ENCODE measurements at regions not wholly inside any gene's neighbourhood (a gene's known extent, or its start where the extent isn't known, plus 50 kb on each side); places are given as distances from the start of the nearest gene placed in this dataset.

DNA sequence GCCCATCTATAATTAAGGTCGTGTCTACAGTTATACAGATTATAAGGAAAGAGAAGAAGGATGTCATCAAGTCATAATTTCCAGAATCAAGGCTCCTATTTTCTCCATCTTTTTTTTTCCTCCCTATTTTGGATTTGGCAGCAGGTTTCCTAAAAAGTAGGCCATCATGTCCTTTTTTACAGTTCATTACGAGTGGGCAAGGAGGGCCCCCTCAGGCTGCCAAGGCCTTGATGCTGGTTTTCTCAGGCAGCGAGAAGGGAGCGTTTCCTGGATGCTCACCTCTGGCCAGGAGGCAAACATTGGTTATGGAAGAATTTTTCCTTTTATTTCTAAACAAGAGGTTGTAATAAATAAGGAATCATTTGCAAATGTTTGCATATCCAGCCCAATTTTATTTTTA is 414.6 kb downstream of the DHX35 start:
- Histone ChIP-seq H2AFZ (ENCODE audit: low read depth, low read length, severe bottlenecking) (no peak overlapping the region), H3K9me3 (ENCODE audit: insufficient read depth, low read length) (no peaks in the 10 kb centered on the region), H3K4me3 (ENCODE audit: insufficient read depth, low read length, poor library complexity, severe bottlenecking) (no peak overlapping the region), H3K9me2 (replicated peaks; ENCODE audit: insufficient read depth, low read length) (no peaks in the 10 kb centered on the region), H3K27ac (ENCODE audit: low read depth, low read length) (no peak overlapping the region), H3K36me3 (ENCODE audit: low read length) (no peaks in the 10 kb centered on the region), H3K9ac (ENCODE audit: low read length) (no peak overlapping the region), H3F3A (ENCODE audit: insufficient read depth) (no peaks in the 10 kb centered on the region), H3K4me2 (ENCODE audit: low read depth, low read length, poor library complexity, severe bottlenecking) (no peak overlapping the region), H4K20me1 (ENCODE audit: low read depth, low read length) (no peaks in the 10 kb centered on the region), H3K79me2 (ENCODE audit: insufficient read depth, low read length) (no peaks in the 10 kb centered on the region), H3K27me3 (ENCODE audit: low read length) (no peaks in the 10 kb centered on the region)
- TF ChIP-seq EZH2phosphoT487 (conservative IDR thresholded peaks at IDR 0.05; ENCODE audit: low read length) = no peak
- TF ChIP-seq, protein P1, sequence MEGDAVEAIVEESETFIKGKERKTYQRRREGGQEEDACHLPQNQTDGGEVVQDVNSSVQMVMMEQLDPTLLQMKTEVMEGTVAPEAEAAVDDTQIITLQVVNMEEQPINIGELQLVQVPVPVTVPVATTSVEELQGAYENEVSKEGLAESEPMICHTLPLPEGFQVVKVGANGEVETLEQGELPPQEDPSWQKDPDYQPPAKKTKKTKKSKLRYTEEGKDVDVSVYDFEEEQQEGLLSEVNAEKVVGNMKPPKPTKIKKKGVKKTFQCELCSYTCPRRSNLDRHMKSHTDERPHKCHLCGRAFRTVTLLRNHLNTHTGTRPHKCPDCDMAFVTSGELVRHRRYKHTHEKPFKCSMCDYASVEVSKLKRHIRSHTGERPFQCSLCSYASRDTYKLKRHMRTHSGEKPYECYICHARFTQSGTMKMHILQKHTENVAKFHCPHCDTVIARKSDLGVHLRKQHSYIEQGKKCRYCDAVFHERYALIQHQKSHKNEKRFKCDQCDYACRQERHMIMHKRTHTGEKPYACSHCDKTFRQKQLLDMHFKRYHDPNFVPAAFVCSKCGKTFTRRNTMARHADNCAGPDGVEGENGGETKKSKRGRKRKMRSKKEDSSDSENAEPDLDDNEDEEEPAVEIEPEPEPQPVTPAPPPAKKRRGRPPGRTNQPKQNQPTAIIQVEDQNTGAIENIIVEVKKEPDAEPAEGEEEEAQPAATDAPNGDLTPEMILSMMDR (IDR thresholded peaks at IDR 0.05; ENCODE audit: insufficient read depth, low read length, poor library complexity, severe bottlenecking) = no peak

DNA sequence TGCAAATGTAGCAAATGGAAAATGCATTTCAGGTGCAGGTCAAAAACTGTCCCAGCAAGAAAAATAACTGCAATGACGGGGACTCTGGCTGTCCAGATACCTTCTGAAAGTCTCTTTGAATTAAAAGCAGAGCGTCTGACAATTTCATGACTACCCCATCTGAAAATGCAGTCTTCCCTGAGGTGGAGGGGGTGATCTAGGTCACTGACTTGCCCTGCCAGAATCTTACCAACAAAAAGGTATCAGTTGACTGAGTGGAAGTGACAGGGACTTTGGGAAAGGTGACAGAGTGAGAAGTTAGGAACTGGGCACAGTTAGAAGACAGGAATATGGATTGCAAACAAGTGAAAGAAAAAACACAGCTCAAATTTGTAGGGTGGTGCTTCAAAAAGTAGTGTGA is 402.2 kb downstream of the DHX35 start:
- Histone ChIP-seq H3K4me2 (ENCODE audit: low read depth, low read length, poor library complexity, severe bottlenecking) (no peak overlapping the region), H3K79me2 (ENCODE audit: insufficient read depth, low read length) (no peaks in the 10 kb centered on the region), H3F3A (ENCODE audit: insufficient read depth) (no peaks in the 10 kb centered on the region), H3K36me3 (ENCODE audit: low read length) (no peaks in the 10 kb centered on the region), H3K9ac (ENCODE audit: low read length) (no peak overlapping the region), H2AFZ (ENCODE audit: low read depth, low read length, severe bottlenecking) (no peak overlapping the region), H3K9me2 (replicated peaks; ENCODE audit: insufficient read depth, low read length) (no peaks in the 10 kb centered on the region), H3K4me3 (ENCODE audit: insufficient read depth, low read length, poor library complexity, severe bottlenecking) (no peak overlapping the region), H3K27ac (ENCODE audit: low read depth, low read length) (no peak overlapping the region), H3K9me3 (ENCODE audit: insufficient read depth, low read length) (no peaks in the 10 kb centered on the region), H4K20me1 (ENCODE audit: low read depth, low read length) (no peaks in the 10 kb centered on the region), H3K27me3 (ENCODE audit: low read length) (no peaks in the 10 kb centered on the region)
- TF ChIP-seq, protein P1 (IDR thresholded peaks at IDR 0.05; ENCODE audit: insufficient read depth, low read length, poor library complexity, severe bottlenecking) = no peak

DNA sequence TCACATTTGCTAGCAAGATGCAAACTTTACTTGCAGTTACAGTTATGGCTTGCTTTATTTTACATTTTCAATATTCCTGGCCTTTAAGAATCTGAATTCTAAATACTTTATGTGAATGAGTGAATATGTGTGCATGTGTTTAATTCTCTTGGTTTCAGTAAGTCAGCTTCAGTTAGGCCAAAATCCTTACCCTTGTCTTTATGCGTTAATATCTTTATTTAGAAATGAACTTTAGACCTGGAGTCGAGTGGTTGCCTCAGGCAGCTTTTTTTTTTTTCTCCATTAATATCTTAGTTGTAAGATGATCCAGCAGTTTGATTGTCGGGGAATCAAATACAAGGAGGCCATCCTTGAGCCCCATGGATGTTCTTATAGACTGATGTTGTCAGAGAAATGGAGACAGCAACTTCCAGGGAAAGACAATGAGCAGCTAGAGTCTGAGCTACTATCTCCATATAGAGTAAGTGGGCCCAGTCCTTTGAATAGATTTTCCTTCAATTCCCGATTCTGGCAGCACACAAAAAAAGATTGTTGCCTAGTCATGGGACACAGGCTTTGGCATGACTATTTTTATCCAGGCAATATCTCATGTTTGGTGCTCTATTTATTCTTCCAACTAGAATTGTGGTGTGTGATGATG is 398.0 kb downstream of the DHX35 start:
- H3K27ac ChIP-seq (ENCODE audit: low read depth, low read length) = no peak overlapping the region
- no peak overlapping the region for H3K9ac ChIP-seq (ENCODE audit: low read length)
- no peaks in the 10 kb centered on the region for H3K79me2 ChIP-seq (ENCODE audit: insufficient read depth, low read length)
- H3K9me2 ChIP-seq (replicated peaks; ENCODE audit: insufficient read depth, low read length) = no peaks in the 10 kb centered on the region
- H4K20me1 ChIP-seq (ENCODE audit: low read depth, low read length) = no peaks in the 10 kb centered on the region
- no peaks in the 10 kb centered on the region for H3F3A ChIP-seq (ENCODE audit: insufficient read depth)
- H3K27me3 ChIP-seq (ENCODE audit: low read length) = no peaks in the 10 kb centered on the region
- no peaks in the 10 kb centered on the region for H3K9me3 ChIP-seq (ENCODE audit: insufficient read depth, low read length)
- H2AFZ ChIP-seq (ENCODE audit: low read depth, low read length, severe bottlenecking) = no peak overlapping the region
- TF ChIP-seq, protein P1 (IDR thresholded peaks at IDR 0.05; ENCODE audit: insufficient read depth, low read length, poor library complexity, severe bottlenecking) = no peak
- no peak for TF ChIP-seq EZH2phosphoT487 (conservative IDR thresholded peaks at IDR 0.05; ENCODE audit: low read length)
- no peak overlapping the region for H3K4me3 ChIP-seq (ENCODE audit: insufficient read depth, low read length, poor library complexity, severe bottlenecking)
- no peak overlapping the region for H3K4me2 ChIP-seq (ENCODE audit: low read depth, low read length, poor library complexity, severe bottlenecking)
- H3K36me3 ChIP-seq (ENCODE audit: low read length) = no peaks in the 10 kb centered on the region

All from SU-DHL-6 (cell line).